ENCODE measurements at regions not wholly inside any gene's neighbourhood (a gene's known extent, or its start where the extent isn't known, plus 50 kb on each side); places are given as distances from the start of the nearest gene placed in this dataset.
A peak's percentile ranks its signal among the peaks of the same experiment; 100 is the strongest.
"Not testable (repeated sequence)": the region's sequence is repeated elsewhere in the genome, so short reads cannot be mapped to it uniquely, and the experiment has no call there.

GRCh38 chr2:66145490-66145889 is 289.4 kb upstream of the MEIS1 start:
- DNase-seq (ENCODE audit: low read depth): no peak
- H3K4me3 ChIP-seq (ENCODE audit: low read depth, low read length): no peak overlapping the region
- TF ChIP-seq CTCF (IDR thresholded peaks at IDR 0.05; ENCODE audit: low read depth, low read length) (no peak), MYC (IDR thresholded peaks at IDR 0.05; ENCODE audit: low read depth, low read length) (no peak), POLR2A (IDR thresholded peaks at IDR 0.05; ENCODE audit: extremely low read depth, insufficient read length) (no peak)
- TF ChIP-seq, protein P1, sequence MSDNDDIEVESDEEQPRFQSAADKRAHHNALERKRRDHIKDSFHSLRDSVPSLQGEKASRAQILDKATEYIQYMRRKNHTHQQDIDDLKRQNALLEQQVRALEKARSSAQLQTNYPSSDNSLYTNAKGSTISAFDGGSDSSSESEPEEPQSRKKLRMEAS (IDR thresholded peaks at IDR 0.05; ENCODE audit: low read depth, low read length): no peak

DNA sequence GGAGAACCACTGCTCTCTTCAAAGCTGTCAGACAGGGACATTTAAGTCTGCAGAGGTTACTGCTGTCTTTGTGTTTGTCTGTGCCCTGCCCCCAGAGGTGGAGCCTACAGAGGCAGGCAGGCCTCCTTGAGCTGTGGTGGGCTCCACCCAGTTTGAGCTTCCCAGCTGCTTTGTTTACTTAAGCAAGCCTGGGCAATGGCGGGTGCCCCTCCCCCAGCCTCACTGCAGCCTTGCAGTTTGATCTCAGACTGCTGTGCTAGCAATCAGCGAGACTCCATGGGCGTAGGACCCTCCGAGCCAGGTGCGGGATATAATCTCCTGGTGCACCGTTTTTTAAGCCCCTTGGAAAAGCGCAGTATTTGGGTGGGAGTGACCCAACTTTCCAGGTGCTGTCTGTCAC is 290.6 kb upstream of the MEIS1 start:
- H3K4me3 ChIP-seq (ENCODE audit: low read depth, low read length); DNase-seq (ENCODE audit: low read depth): not testable (repeated sequence)

- TF ChIP-seq, protein P1 (IDR thresholded peaks at IDR 0.05; ENCODE audit: low read depth, low read length): no peak
- TF ChIP-seq POLR2A (IDR thresholded peaks at IDR 0.05; ENCODE audit: extremely low read depth, insufficient read length) (no peak), MYC (IDR thresholded peaks at IDR 0.05; ENCODE audit: low read depth, low read length) (no peak)
- DNase-seq (ENCODE audit: low read depth): no peak
- H3K4me3 ChIP-seq (ENCODE audit: low read depth, low read length): no peak overlapping the region
Observed at GRCh38 chr2:66137606-66138130, 297.3 kb upstream of the MEIS1 start.

- TF ChIP-seq MYC (IDR thresholded peaks at IDR 0.05; ENCODE audit: low read depth, low read length): no peak
- TF ChIP-seq, protein P1 (IDR thresholded peaks at IDR 0.05; ENCODE audit: low read depth, low read length): no peak
- TF ChIP-seq POLR2A (IDR thresholded peaks at IDR 0.05; ENCODE audit: extremely low read depth, insufficient read length): no peak
- TF ChIP-seq CTCF (IDR thresholded peaks at IDR 0.05; ENCODE audit: low read depth, low read length): no peak
- DNase-seq (ENCODE audit: low read depth): no peak
- H3K4me3 ChIP-seq (ENCODE audit: low read depth, low read length): no peak overlapping the region
Observed at GRCh38 chr2:66134138-66134701, 300.7 kb upstream of the MEIS1 start.

DNA sequence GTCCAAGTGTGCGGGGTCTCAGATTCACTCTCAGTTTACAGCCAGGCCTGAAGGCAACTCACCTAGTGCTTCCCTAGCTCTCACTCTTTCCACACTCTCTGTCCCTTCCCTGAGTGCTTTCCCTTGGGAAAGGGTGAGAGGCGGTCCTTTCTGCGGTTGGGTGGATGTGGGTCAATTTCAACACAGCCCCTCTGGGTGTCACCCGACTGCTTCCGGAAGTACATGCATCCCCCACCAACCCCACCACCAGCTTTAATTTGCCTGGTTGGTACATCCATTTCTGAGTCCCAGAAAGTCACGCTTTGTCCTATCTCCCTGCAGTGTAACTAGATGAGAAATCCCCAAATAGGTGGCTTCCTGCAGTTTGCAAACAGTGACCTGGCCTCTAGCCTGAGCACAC is 307.3 kb upstream of the MEIS1 start:
- TF ChIP-seq CTCF (IDR thresholded peaks at IDR 0.05; ENCODE audit: low read depth, low read length) (no peak), MYC (IDR thresholded peaks at IDR 0.05; ENCODE audit: low read depth, low read length) (no peak), POLR2A (IDR thresholded peaks at IDR 0.05; ENCODE audit: extremely low read depth, insufficient read length) (no peak)
- TF ChIP-seq, protein P1 (IDR thresholded peaks at IDR 0.05; ENCODE audit: low read depth, low read length): no peak
- peak; percentile 47 for DNase-seq (ENCODE audit: low read depth)
- H3K4me3 ChIP-seq (ENCODE audit: low read depth, low read length): no peak overlapping the region

- TF ChIP-seq CTCF (IDR thresholded peaks at IDR 0.05; ENCODE audit: low read depth, low read length) (no peak), POLR2A (IDR thresholded peaks at IDR 0.05; ENCODE audit: extremely low read depth, insufficient read length) (no peak), MYC (IDR thresholded peaks at IDR 0.05; ENCODE audit: low read depth, low read length) (no peak)
- TF ChIP-seq, protein P1 (IDR thresholded peaks at IDR 0.05; ENCODE audit: low read depth, low read length): no peak
- no peak for DNase-seq (ENCODE audit: low read depth)
Observed at GRCh38 chr2:66127061-66127460, 307.9 kb upstream of the MEIS1 start.

DNA sequence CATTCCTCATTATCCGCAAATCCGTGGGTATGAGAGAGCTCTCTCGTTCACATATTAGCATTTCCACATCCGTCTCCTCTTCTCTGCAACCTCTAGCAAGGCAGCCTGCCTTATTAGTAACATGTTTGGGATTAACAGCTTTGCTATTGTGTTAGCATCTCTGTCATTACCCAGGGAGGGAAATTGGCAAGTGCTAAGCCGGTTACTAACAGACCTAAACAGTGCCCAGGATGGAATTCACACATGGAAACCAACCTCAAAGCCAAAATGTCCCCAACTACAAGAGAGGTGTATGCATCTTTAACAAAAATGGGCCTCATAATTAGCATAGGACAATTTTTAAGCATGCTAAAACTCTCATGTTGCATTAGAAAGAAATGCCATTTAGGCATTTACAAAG is 309.0 kb upstream of the MEIS1 start:
- H3K4me3 ChIP-seq (ENCODE audit: low read depth, low read length): no peak overlapping the region
- TF ChIP-seq CTCF (IDR thresholded peaks at IDR 0.05; ENCODE audit: low read depth, low read length) (no peak), MYC (IDR thresholded peaks at IDR 0.05; ENCODE audit: low read depth, low read length) (no peak), POLR2A (IDR thresholded peaks at IDR 0.05; ENCODE audit: extremely low read depth, insufficient read length) (no peak)
- TF ChIP-seq, protein P1 (IDR thresholded peaks at IDR 0.05; ENCODE audit: low read depth, low read length): no peak
- no peak for DNase-seq (ENCODE audit: low read depth)

More at GRCh38 chr2:66127061-66127460, 307.9 kb upstream of the MEIS1 start:
- no peak overlapping the region for H3K4me3 ChIP-seq (ENCODE audit: low read depth, low read length)

All from NB4 (cell line).